Osteoblast (primary cell): ENCODE measurements at regions not wholly inside any gene's neighbourhood (a gene's known extent, or its start where the extent isn't known, plus 50 kb on each side); places are given as distances from the start of the nearest gene placed in this dataset.

ENCODE experiments used
- DNase-seq: peaks from one replicate; pipeline ENCODE4 v3.0.0; 2011; ENCODE audit warnings: low spot score, mixed read lengths; ENCODE audit not compliant: insufficient read length; ENCODE audit errors: missing footprints
- H2AFZ ChIP-seq: 2 replicates; pipeline ENCODE4 v1.6.0; 2011; ENCODE audit warnings: mild to moderate bottlenecking, low read length
- H3K27ac ChIP-seq: 2 replicates; pipeline ENCODE4 v1.5.1; 2011; ENCODE audit warnings: mild to moderate bottlenecking, low read depth, low read length, moderate library complexity
- H3K27me3 ChIP-seq: 2 replicates; pipeline ENCODE4 v1.6.0; 2012; ENCODE audit warnings: mild to moderate bottlenecking, control low read depth, inconsistent platforms, low read length, moderate library complexity; ENCODE audit not compliant: insufficient read depth
- H3K36me3 ChIP-seq: 2 replicates; pipeline ENCODE4 v1.5.1; 2011; ENCODE audit warnings: mild to moderate bottlenecking, low read length, control low read depth, moderate library complexity; ENCODE audit not compliant: insufficient read depth
- H3K4me1 ChIP-seq: 2 replicates; pipeline ENCODE4 v1.5.1; 2011; ENCODE audit warnings: mild to moderate bottlenecking, low read length, control low read depth, moderate library complexity; ENCODE audit not compliant: insufficient read depth
- H3K4me2 ChIP-seq: 2 replicates; pipeline ENCODE4 v1.6.0; 2011; ENCODE audit warnings: mild to moderate bottlenecking, low read length; ENCODE audit not compliant: insufficient read depth
- H3K4me3 ChIP-seq: fragments of 200-600 bp; sonication (generic); 3 replicates; pipeline ENCODE4 v1.5.1; 2012; ENCODE audit warnings: mild to moderate bottlenecking, low read length, inconsistent platforms; ENCODE audit not compliant: insufficient read depth
- H3K79me2 ChIP-seq: 2 replicates; pipeline ENCODE4 v1.6.0; 2012; ENCODE audit warnings: mild to moderate bottlenecking, low read length, control low read depth, inconsistent platforms; ENCODE audit not compliant: insufficient read depth
- H3K9me3 ChIP-seq: 2 replicates; pipeline ENCODE4 v1.5.1; 2011; ENCODE audit warnings: low read depth, low read length, control low read depth
- H4K20me1 ChIP-seq: 2 replicates; pipeline ENCODE4 v1.6.0; 2012; ENCODE audit warnings: mild to moderate bottlenecking, low read length, control low read depth; ENCODE audit not compliant: insufficient read depth
- CTCF ChIP-seq: IDR thresholded peaks from 2 replicates; pipeline ENCODE4 v1.5.1; 2011; ENCODE audit warnings: mild to moderate bottlenecking, low read depth, low read length, moderate library complexity; ENCODE audit errors: extremely low read depth

- Histone ChIP-seq H3K9me3 (peaks cover 4% of the 10 kb centered on the region), H4K20me1 (no peaks in the 10 kb centered on the region), H3K4me2 (no peak overlapping the region), H3K4me3 (no peak overlapping the region), H3K4me1 (no peaks in the 10 kb centered on the region), H3K27me3 (no peaks in the 10 kb centered on the region), H3K79me2 (no peaks in the 10 kb centered on the region), H3K36me3 (no peaks in the 10 kb centered on the region), H3K27ac (no peak overlapping the region), H2AFZ (no peak overlapping the region)
- no peak for TF ChIP-seq CTCF
- no peak for DNase-seq
Measured at GRCh38 chr6:66858196-66858595, 1151.2 kb upstream of the EYS start.

GRCh38 chr6:66854014-66854413 is 1147.0 kb upstream of the EYS start:
- H2AFZ ChIP-seq, result no peak overlapping the region
- no peaks in the 10 kb centered on the region for H3K79me2 ChIP-seq
- H3K4me1 ChIP-seq, result no peaks in the 10 kb centered on the region
- TF ChIP-seq CTCF, result no peak
- no peak overlapping the region for H3K4me3 ChIP-seq
- H3K27ac ChIP-seq, result no peak overlapping the region
- no peak overlapping the region for H3K4me2 ChIP-seq
- H3K27me3 ChIP-seq, result no peaks in the 10 kb centered on the region
- no peak for DNase-seq
- H3K36me3 ChIP-seq, result no peaks in the 10 kb centered on the region
- no peaks in the 10 kb centered on the region for H4K20me1 ChIP-seq
- peaks cover 2% of the 10 kb centered on the region for H3K9me3 ChIP-seq

- TF ChIP-seq CTCF, result no peak
- Histone ChIP-seq H4K20me1 (no peaks in the 10 kb centered on the region), H3K27me3 (no peaks in the 10 kb centered on the region), H3K4me3 (no peak overlapping the region), H3K79me2 (no peaks in the 10 kb centered on the region), H3K9me3 (no peaks in the 10 kb centered on the region), H3K4me2 (no peak overlapping the region), H3K4me1 (no peaks in the 10 kb centered on the region), H3K36me3 (no peaks in the 10 kb centered on the region), H3K27ac (no peak overlapping the region), H2AFZ (no peak overlapping the region)
- no peak for DNase-seq
Measured at GRCh38 chr6:66851930-66852329, 1144.9 kb upstream of the EYS start.

GRCh38 chr6:66849843-66850242 is 1142.8 kb upstream of the EYS start:
- no peak overlapping the region for H2AFZ ChIP-seq
- no peak overlapping the region for H3K4me3 ChIP-seq
- H4K20me1 ChIP-seq, result no peaks in the 10 kb centered on the region
- no peaks in the 10 kb centered on the region for H3K36me3 ChIP-seq
- no peaks in the 10 kb centered on the region for H3K79me2 ChIP-seq
- no peaks in the 10 kb centered on the region for H3K27me3 ChIP-seq
- no peaks in the 10 kb centered on the region for H3K4me1 ChIP-seq
- H3K9me3 ChIP-seq, result no peaks in the 10 kb centered on the region
- TF ChIP-seq CTCF, result no peak
- no peak overlapping the region for H3K4me2 ChIP-seq
- no peak overlapping the region for H3K27ac ChIP-seq
- no peak for DNase-seq
